Loucy (cell line): ENCODE measurements at regions not wholly inside any gene's neighbourhood (a gene's known extent, or its start where the extent isn't known, plus 50 kb on each side); places are given as distances from the start of the nearest gene placed in this dataset.
"Not testable (repeated sequence)": the region's sequence is repeated elsewhere in the genome, so short reads cannot be mapped to it uniquely, and the experiment has no call there.

Source experiments
- H2AFZ ChIP-seq: fragments of 200-600 bp; sonication (generic); 2 replicates; pipeline ENCODE4 v1.6.0; 2016; ENCODE audit warnings: antibody characterized with exemption, mild to moderate bottlenecking, low read length, moderate library complexity
- H3F3A ChIP-seq: fragments of 200-600 bp; 2 replicates; pipeline ENCODE4 v1.6.0; 2016; ENCODE audit warnings: antibody characterized with exemption, low read depth, mild to moderate bottlenecking
- H3K27me3 ChIP-seq: fragments of 200-600 bp; sonication (generic); 2 replicates; pipeline ENCODE4 v1.6.1; 2014; ENCODE audit warnings: low read length, mild to moderate bottlenecking; ENCODE audit not compliant: insufficient read depth, poor library complexity, severe bottlenecking
- H3K36me3 ChIP-seq: fragments of 200-600 bp; sonication (generic); 2 replicates; pipeline ENCODE4 v1.6.1; 2016; ENCODE audit warnings: low read length; ENCODE audit not compliant: insufficient read depth
- H3K4me1 ChIP-seq: fragments of 200-600 bp; sonication (generic); 2 replicates; pipeline ENCODE4 v1.5.1; 2014; ENCODE audit warnings: low read length, mild to moderate bottlenecking; ENCODE audit not compliant: insufficient read depth, poor library complexity, severe bottlenecking
- H3K4me2 ChIP-seq: fragments of 200-600 bp; sonication (generic); 2 replicates; pipeline ENCODE4 v1.6.0; 2014; ENCODE audit warnings: antibody characterized with exemption, low read length, low read depth, mild to moderate bottlenecking; ENCODE audit not compliant: poor library complexity, severe bottlenecking
- H3K4me3 ChIP-seq: fragments of 200-600 bp; sonication (generic); 2 replicates; pipeline ENCODE4 v1.5.1; 2014; ENCODE audit warnings: low read length, mild to moderate bottlenecking, mixed read lengths; ENCODE audit not compliant: poor library complexity, severe bottlenecking
- H3K79me2 ChIP-seq: fragments of 200-600 bp; sonication (generic); 2 replicates; pipeline ENCODE4 v1.6.1; 2014; ENCODE audit warnings: low read length; ENCODE audit not compliant: insufficient read depth
- H3K9ac ChIP-seq: fragments of 200-600 bp; sonication (generic); 2 replicates; pipeline ENCODE4 v1.6.0; 2014; ENCODE audit warnings: mild to moderate bottlenecking, low read depth, low read length, moderate library complexity; ENCODE audit not compliant: poor library complexity, severe bottlenecking
- H3K9me2 ChIP-seq: fragments of 200-600 bp; sonication (generic); replicated peaks from 2 replicates; pipeline ENCODE4 v1.6.1; 2016; ENCODE audit warnings: low read depth, low read length, mixed read lengths
- H3K9me3 ChIP-seq: fragments of 200-600 bp; sonication (generic); 2 replicates; pipeline ENCODE4 v1.6.1; 2014; ENCODE audit warnings: mild to moderate bottlenecking, antibody characterized with exemption, low read length, low read depth; ENCODE audit not compliant: insufficient read depth
- H4K20me1 ChIP-seq: fragments of 200-600 bp; sonication (generic); 2 replicates; pipeline ENCODE4 v1.6.0; 2014; ENCODE audit warnings: antibody characterized with exemption, low read length, mild to moderate bottlenecking; ENCODE audit not compliant: insufficient read depth, poor library complexity, severe bottlenecking
- EZH2phosphoT487 ChIP-seq: fragments of 200-600 bp; IDR thresholded peaks from 2 replicates; pipeline ENCODE4 v1.6.1; 2018; ENCODE audit warnings: antibody characterized with exemption, mild to moderate bottlenecking, moderate library complexity, borderline replicate concordance
- TF ChIP-seq, protein P1 (sequence below): fragments of 200-600 bp; sonication (generic); conservative IDR thresholded peaks from 2 replicates; pipeline ENCODE4 v1.5.1; 2014; ENCODE audit warnings: mild to moderate bottlenecking, antibody characterized with exemption, low read length

DNA sequence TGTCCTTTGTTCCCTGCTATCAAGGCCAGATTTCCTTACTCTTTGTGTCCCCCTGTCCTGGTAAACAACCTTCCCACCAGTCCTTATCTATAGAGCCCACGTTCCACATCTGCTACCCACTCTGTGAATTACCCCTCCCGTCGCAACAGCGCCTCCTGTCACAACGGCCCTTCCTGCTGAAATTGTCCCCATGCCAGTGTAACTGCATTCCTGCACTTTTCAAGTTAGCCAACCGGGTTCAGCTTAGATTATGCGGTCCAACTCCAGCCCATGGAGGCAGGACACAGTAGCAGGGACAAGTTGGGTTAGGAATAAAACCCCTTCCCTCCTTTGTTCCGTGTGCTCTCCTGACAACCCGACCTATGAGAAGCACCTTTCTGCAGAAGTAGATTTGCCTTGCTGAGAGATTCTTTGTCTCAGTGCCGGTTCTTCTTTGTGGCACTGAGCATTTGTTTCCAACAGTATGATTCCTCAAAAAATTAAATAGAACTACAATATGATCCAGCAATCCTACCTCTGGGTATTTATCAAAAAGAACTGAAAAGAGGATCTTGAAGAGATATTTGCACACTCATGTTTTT is 180.3 kb downstream of the PTBP2 start:
- H3K9ac ChIP-seq = no peak overlapping the region
- no peaks in the 10 kb centered on the region for H3K27me3 ChIP-seq
- no peaks in the 10 kb centered on the region for H3K9me2 ChIP-seq
- no peaks in the 10 kb centered on the region for H3K9me3 ChIP-seq
- H3K36me3 ChIP-seq = no peaks in the 10 kb centered on the region
- H3K79me2 ChIP-seq = no peaks in the 10 kb centered on the region
- H4K20me1 ChIP-seq = no peaks in the 10 kb centered on the region
- H3K4me3 ChIP-seq = no peak overlapping the region
- H3K4me2 ChIP-seq = no peak overlapping the region
- H2AFZ ChIP-seq = no peak overlapping the region
- TF ChIP-seq, protein P1, sequence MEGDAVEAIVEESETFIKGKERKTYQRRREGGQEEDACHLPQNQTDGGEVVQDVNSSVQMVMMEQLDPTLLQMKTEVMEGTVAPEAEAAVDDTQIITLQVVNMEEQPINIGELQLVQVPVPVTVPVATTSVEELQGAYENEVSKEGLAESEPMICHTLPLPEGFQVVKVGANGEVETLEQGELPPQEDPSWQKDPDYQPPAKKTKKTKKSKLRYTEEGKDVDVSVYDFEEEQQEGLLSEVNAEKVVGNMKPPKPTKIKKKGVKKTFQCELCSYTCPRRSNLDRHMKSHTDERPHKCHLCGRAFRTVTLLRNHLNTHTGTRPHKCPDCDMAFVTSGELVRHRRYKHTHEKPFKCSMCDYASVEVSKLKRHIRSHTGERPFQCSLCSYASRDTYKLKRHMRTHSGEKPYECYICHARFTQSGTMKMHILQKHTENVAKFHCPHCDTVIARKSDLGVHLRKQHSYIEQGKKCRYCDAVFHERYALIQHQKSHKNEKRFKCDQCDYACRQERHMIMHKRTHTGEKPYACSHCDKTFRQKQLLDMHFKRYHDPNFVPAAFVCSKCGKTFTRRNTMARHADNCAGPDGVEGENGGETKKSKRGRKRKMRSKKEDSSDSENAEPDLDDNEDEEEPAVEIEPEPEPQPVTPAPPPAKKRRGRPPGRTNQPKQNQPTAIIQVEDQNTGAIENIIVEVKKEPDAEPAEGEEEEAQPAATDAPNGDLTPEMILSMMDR = no peak
- TF ChIP-seq EZH2phosphoT487 = no peak
- H3F3A ChIP-seq = no peaks in the 10 kb centered on the region
- H3K4me1 ChIP-seq = no peaks in the 10 kb centered on the region

DNA sequence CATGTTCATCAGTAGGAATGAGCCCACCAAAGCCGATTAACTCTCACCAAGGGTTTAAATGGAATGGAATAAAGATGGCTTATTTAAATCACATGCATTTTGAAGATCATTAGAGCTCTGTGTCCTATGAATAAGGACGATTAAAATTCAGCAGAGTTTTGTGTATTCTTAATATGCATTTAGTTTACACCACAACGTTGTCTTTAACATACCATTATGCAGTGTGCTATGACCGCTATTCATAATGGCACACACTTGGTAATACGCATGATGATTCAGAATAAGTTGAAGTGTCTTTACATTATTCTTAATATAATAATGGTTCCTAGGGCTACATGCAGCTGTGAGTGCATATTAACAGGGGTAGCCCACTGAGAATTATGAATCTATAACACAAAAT is 190.7 kb downstream of the PTBP2 start:
- Histone ChIP-seq H3K9ac (no peak overlapping the region), H3K79me2 (no peaks in the 10 kb centered on the region), H3F3A (no peaks in the 10 kb centered on the region), H3K27me3 (no peaks in the 10 kb centered on the region), H4K20me1 (no peaks in the 10 kb centered on the region), H3K4me1 (no peaks in the 10 kb centered on the region), H2AFZ (no peak overlapping the region), H3K36me3 (no peaks in the 10 kb centered on the region), H3K9me3 (no peaks in the 10 kb centered on the region), H3K4me2 (no peak overlapping the region), H3K4me3 (no peak overlapping the region), H3K9me2 (no peaks in the 10 kb centered on the region)
- no peak for TF ChIP-seq EZH2phosphoT487
- TF ChIP-seq, protein P1 = no peak

DNA sequence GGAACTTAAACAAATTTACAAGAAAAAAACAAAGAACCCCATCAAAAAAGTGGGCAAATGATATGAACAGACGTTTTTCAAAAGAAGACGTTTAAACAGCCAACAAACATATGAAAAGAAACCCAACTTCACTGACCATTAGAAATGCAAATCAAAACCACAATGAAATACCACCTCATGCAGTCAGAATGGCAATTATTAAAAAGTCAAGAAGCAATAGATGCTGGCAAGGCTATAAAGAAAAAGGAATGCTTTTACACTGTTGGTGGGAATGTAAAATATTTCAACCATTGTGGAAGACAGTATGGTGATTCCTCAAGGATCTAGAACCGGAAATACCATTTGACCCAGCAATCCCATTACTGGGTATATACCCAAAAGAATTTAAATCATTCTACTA is 194.1 kb downstream of the PTBP2 start:
- not testable (repeated sequence) for H3K9me3 ChIP-seq, H3K27me3 ChIP-seq, H4K20me1 ChIP-seq, H3K79me2 ChIP-seq, H3K9ac ChIP-seq, H3K9me2 ChIP-seq, H2AFZ ChIP-seq, H3K36me3 ChIP-seq, H3K4me2 ChIP-seq, H3K4me3 ChIP-seq, H3F3A ChIP-seq, H3K4me1 ChIP-seq

DNA sequence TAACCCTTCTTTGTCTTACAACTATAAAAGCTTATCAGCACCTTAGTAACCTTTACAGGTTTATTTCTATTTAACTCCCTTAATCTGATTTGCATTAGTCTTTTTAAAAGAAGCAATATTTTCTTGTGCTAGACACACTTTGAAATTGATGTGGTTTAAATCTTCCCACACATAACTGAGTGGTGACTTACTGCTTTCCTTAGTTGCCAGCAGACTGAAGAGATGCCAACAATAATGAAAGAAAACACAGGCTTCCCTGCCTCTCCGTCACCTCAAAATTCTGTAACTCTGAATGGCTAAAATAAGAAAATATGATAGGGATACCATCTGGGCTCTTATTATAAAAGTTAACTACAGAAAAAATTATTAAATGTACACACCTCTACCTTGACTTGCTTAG is 196.8 kb downstream of the PTBP2 start:
- Histone ChIP-seq H3K4me1 (no peaks in the 10 kb centered on the region), H3K79me2 (no peaks in the 10 kb centered on the region), H3F3A (no peaks in the 10 kb centered on the region), H3K4me3 (no peak overlapping the region), H4K20me1 (no peaks in the 10 kb centered on the region), H3K9me3 (no peaks in the 10 kb centered on the region), H2AFZ (no peak overlapping the region), H3K9me2 (no peaks in the 10 kb centered on the region), H3K36me3 (no peaks in the 10 kb centered on the region), H3K4me2 (no peak overlapping the region), H3K27me3 (no peaks in the 10 kb centered on the region), H3K9ac (no peak overlapping the region)
- TF ChIP-seq, protein P1 = no peak
- no peak for TF ChIP-seq EZH2phosphoT487
